ENCODE measurements at regions not wholly inside any gene's neighbourhood (a gene's known extent, or its start where the extent isn't known, plus 50 kb on each side); places are given as distances from the start of the nearest gene placed in this dataset.

DNA sequence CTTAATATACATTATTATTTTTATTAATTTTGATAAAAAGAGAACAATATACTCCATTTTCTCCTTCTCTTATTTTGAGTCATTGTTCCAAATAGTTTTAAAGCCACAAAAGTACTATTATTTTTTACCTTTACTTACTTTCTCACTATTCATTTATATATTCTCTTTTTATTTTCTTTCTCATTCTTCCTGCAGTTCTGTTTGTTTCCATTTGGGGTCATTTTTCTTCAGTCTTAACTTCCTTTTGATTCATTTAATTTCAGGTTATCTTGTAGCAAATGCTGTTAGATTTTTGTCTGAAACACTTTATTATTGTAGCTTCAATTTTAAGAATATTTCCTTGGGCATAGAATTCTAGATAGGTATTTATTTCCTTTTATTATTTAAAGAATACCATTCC lies 438.6 kb upstream of the EPHA5 start:
- H3K4me3 Mint-ChIP-seq = no peak overlapping the region
- no peaks in the 10 kb centered on the region for H3K4me1 Mint-ChIP-seq (ENCODE audit: low read depth)
- H3K36me3 Mint-ChIP-seq (ENCODE audit: low read depth) = no peaks in the 10 kb centered on the region
- H3K27ac Mint-ChIP-seq = no peak overlapping the region
- intact Hi-C loops (cut with micrococcal nuclease) = no loop called here
- POLR2A ChIA-PET = no interaction called here
- no peaks in the 10 kb centered on the region for H3K27me3 Mint-ChIP-seq
- ATAC-seq = no peak
- peaks cover 15% of the 10 kb centered on the region for H3K9me3 Mint-ChIP-seq
- TF ChIP-seq, protein P1, sequence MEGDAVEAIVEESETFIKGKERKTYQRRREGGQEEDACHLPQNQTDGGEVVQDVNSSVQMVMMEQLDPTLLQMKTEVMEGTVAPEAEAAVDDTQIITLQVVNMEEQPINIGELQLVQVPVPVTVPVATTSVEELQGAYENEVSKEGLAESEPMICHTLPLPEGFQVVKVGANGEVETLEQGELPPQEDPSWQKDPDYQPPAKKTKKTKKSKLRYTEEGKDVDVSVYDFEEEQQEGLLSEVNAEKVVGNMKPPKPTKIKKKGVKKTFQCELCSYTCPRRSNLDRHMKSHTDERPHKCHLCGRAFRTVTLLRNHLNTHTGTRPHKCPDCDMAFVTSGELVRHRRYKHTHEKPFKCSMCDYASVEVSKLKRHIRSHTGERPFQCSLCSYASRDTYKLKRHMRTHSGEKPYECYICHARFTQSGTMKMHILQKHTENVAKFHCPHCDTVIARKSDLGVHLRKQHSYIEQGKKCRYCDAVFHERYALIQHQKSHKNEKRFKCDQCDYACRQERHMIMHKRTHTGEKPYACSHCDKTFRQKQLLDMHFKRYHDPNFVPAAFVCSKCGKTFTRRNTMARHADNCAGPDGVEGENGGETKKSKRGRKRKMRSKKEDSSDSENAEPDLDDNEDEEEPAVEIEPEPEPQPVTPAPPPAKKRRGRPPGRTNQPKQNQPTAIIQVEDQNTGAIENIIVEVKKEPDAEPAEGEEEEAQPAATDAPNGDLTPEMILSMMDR (IDR thresholded peaks at IDR 0.05) = no peak
- CTCF ChIA-PET = no interaction called here
- no peak for DNase-seq

DNA sequence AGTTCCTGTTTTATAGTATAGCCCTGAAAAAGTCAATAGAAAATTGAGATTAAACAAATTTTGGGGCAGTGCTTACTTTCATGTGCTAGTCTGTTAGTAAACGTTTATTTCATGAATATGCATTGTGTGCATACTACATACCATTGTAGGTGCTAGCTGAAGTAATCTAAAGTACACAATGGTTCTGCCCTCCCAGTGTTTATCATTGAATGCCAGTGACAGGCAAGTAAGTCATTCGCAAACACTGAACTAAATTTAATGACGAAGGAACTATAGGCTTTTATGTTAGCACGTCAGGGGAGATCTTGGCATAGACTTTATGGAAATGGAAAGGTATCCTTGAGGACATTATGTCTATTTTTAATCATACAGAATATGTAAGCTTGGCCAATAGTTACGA lies 426.9 kb upstream of the EPHA5 start:
- ChIA-PET CTCF (no interaction called here), POLR2A (no interaction called here)
- no peak for DNase-seq
- no peaks in the 10 kb centered on the region for H3K4me1 Mint-ChIP-seq (ENCODE audit: low read depth)
- intact Hi-C loops (cut with micrococcal nuclease) = no loop called here
- no peaks in the 10 kb centered on the region for H3K27me3 Mint-ChIP-seq
- TF ChIP-seq, protein P1 (IDR thresholded peaks at IDR 0.05) = no peak
- H3K4me3 Mint-ChIP-seq = no peak overlapping the region
- ATAC-seq = no peak
- peaks cover 4% of the 10 kb centered on the region for H3K9me3 Mint-ChIP-seq
- H3K27ac Mint-ChIP-seq = no peak overlapping the region
- H3K36me3 Mint-ChIP-seq (ENCODE audit: low read depth) = no peaks in the 10 kb centered on the region

DNA sequence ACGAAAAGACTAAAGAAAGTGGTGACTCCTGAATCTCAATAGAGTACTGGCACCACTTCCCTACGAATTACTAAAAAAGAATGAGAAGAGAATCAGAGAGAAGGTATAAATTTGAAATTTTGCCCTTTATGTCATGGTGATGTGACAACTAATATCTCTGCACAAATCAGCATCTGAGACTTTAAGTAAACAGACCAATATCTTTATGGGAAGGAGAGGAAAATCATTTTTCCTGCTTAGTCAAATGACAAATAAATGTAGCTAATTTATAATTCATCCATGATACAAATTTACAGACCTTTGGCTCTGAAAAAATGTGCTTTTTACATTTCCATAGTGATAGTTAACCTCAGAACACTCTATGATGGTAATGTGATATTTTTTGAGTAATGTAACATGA lies 424.8 kb upstream of the EPHA5 start:
- Mint-ChIP-seq H3K36me3 (ENCODE audit: low read depth) (no peaks in the 10 kb centered on the region), H3K4me1 (ENCODE audit: low read depth) (no peaks in the 10 kb centered on the region), H3K4me3 (no peak overlapping the region), H3K9me3 (peaks cover 2% of the 10 kb centered on the region), H3K27me3 (no peaks in the 10 kb centered on the region), H3K27ac (no peak overlapping the region)
- TF ChIP-seq, protein P1 (IDR thresholded peaks at IDR 0.05) = no peak
- no peak for ATAC-seq
- intact Hi-C loops (cut with micrococcal nuclease) = no loop called here
- no peak for DNase-seq
- CTCF ChIA-PET = no interaction called here
- POLR2A ChIA-PET = no interaction called here

DNA sequence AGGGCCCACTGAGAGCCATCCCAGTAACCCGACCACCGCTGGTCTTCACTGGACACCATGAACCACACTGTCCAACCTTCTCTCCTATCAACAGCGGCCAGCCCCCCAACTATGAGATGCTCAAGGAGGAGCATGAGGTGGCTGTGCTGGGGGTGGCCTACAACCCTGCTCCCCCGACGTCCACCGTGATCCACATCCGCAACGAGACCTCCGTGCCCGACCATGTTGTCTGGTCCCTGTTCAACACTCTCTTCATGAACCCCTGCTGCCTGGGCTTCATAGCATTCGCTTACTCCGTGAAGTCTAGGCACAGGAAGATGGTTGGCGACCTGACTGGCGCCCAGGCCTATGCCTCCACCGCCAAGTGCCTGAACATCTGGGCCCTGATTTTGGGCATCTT lies 423.8 kb upstream of the EPHA5 start:
- Mint-ChIP-seq H3K27ac (no peak overlapping the region), H3K4me3 (no peak overlapping the region), H3K36me3 (ENCODE audit: low read depth) (no peaks in the 10 kb centered on the region), H3K27me3 (no peaks in the 10 kb centered on the region), H3K4me1 (ENCODE audit: low read depth) (no peaks in the 10 kb centered on the region), H3K9me3 (peaks cover 2% of the 10 kb centered on the region)
- POLR2A ChIA-PET = no interaction called here
- ATAC-seq (no peak), DNase-seq (no peak)
- CTCF ChIA-PET = no interaction called here
- TF ChIP-seq, protein P1 (IDR thresholded peaks at IDR 0.05) = no peak
- intact Hi-C loops (cut with micrococcal nuclease) = no loop called here

DNA sequence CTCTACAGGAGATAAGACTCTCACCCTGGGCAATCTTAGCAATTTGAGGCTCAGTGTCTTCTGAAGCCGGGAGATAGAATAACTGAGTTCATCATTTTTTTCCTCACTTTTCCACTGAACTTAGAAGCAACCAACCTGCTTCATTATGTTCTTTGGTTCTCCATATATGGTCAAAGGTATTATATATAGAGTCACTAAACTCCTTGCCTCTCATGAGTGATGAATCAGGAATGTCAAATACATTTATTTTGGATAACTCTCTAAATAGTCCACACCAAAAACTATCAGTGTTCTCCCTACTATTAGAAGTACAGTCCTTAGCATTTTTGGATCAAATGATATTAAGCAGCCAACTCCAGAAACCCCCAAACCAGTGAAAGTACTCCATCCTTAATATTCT lies 421.5 kb upstream of the EPHA5 start:
- intact Hi-C loops (cut with micrococcal nuclease) = no loop called here
- Mint-ChIP-seq H3K27ac (no peak overlapping the region), H3K36me3 (ENCODE audit: low read depth) (no peaks in the 10 kb centered on the region), H3K4me1 (ENCODE audit: low read depth) (no peaks in the 10 kb centered on the region), H3K27me3 (no peaks in the 10 kb centered on the region), H3K9me3 (peaks cover 2% of the 10 kb centered on the region), H3K4me3 (no peak overlapping the region)
- POLR2A ChIA-PET = no interaction called here
- CTCF ChIA-PET = no interaction called here
- TF ChIP-seq, protein P1 (IDR thresholded peaks at IDR 0.05) = no peak
- DNase-seq (no peak), ATAC-seq (no peak)

All from activated CD8-positive, alpha-beta T cell treated with anti-CD3 and anti-CD28 coated beads for 36 hours (primary cell).